Choroid plexus epithelial cell (primary cell): ENCODE measurements at regions not wholly inside any gene's neighbourhood (a gene's known extent, or its start where the extent isn't known, plus 50 kb on each side); places are given as distances from the start of the nearest gene placed in this dataset.

Source experiments
- DNase-seq: peaks from one replicate; pipeline ENCODE4 v3.0.0-alpha.2; 2010; ENCODE audit warnings: low read depth
- H3K4me3 ChIP-seq: 2 replicates; pipeline ENCODE4 v1.5.1; 2011; ENCODE audit warnings: low read depth, mild to moderate bottlenecking, control low read depth, low read length, moderate library complexity
- CTCF ChIP-seq: conservative IDR thresholded peaks from 2 replicates; pipeline ENCODE4 v1.5.1; 2011; ENCODE audit warnings: low read depth, mild to moderate bottlenecking, control low read depth, inconsistent platforms, low read length, moderate library complexity

GRCh38 chr2:17232776-17233556, 285.3 kb downstream of the RAD51AP2 start:
- H3K4me3 ChIP-seq, result no peak overlapping the region
- TF ChIP-seq CTCF, result no peak
- DNase-seq, result peak; percentile 11

- no peak overlapping the region for H3K4me3 ChIP-seq
- DNase-seq, result no peak
- no peak for TF ChIP-seq CTCF
These were observed 286.8 kb downstream of the RAD51AP2 start for GRCh38 chr2:17231394-17231965.

- DNase-seq, result no peak
- H3K4me3 ChIP-seq, result no peak overlapping the region
- no peak for TF ChIP-seq CTCF
These were observed 288.8 kb downstream of the RAD51AP2 start for GRCh38 chr2:17229414-17229813.

GRCh38 chr2:17228461-17228860, 289.8 kb downstream of the RAD51AP2 start:
- peak; percentile 74 for DNase-seq
- no peak overlapping the region for H3K4me3 ChIP-seq
- no peak for TF ChIP-seq CTCF

- DNase-seq, result no peak
- TF ChIP-seq CTCF, result no peak
- H3K4me3 ChIP-seq, result no peak overlapping the region
These were observed 290.4 kb downstream of the RAD51AP2 start for GRCh38 chr2:17227856-17228255.

GRCh38 chr2:17226941-17227490, 291.2 kb downstream of the RAD51AP2 start:
- no peak overlapping the region for H3K4me3 ChIP-seq
- DNase-seq, result peak; percentile 24
- no peak for TF ChIP-seq CTCF
